ENCODE measurements at regions not wholly inside any gene's neighbourhood (a gene's known extent, or its start where the extent isn't known, plus 50 kb on each side); places are given as distances from the start of the nearest gene placed in this dataset.

- Histone ChIP-seq H3K27ac (no peak overlapping the region), H3K9me3 (peaks cover 0 to 25% of the 10 kb centered on the region in 2 donors), H3K4me3 (no peak overlapping the region), H3K4me1 (no peaks in the 10 kb centered on the region), H3K27me3 (no peaks in the 10 kb centered on the region), H3K36me3 (no peaks in the 10 kb centered on the region)
- ATAC-seq, result no peak
- intact Hi-C loops (cut with DNase I), result no loop called here
- no peak for DNase-seq
- TF ChIP-seq CTCF (IDR thresholded peaks at IDR 0.05), result no peak
These were observed 121.7 kb upstream of the PRDX6 start for GRCh38 chr1:173355281-173356031.

- H3K4me1 ChIP-seq, result no peaks in the 10 kb centered on the region
- ATAC-seq (no peak), DNase-seq (no peak)
- H3K9me3 ChIP-seq, result peaks cover 0 to 24% of the 10 kb centered on the region in 2 donors
- intact Hi-C loops (cut with DNase I), result no loop called here
- H3K27ac ChIP-seq, result no peak overlapping the region
- H3K27me3 ChIP-seq, result no peaks in the 10 kb centered on the region
- no peak for TF ChIP-seq CTCF (IDR thresholded peaks at IDR 0.05)
- H3K36me3 ChIP-seq, result no peaks in the 10 kb centered on the region
- H3K4me3 ChIP-seq, result no peak overlapping the region
These were observed 120.9 kb upstream of the PRDX6 start for GRCh38 chr1:173356191-173356762.

GRCh38 chr1:173360487-173361063 lies 116.6 kb upstream of the PRDX6 start:
- TF ChIP-seq CTCF (IDR thresholded peaks at IDR 0.05), result no peak
- no peaks in the 10 kb centered on the region for H3K4me1 ChIP-seq
- no peak for ATAC-seq
- H3K27me3 ChIP-seq, result no peaks in the 10 kb centered on the region
- intact Hi-C loops (cut with DNase I), result no loop called here
- no peaks in the 10 kb centered on the region for H3K36me3 ChIP-seq
- DNase-seq, result no peak
- no peak overlapping the region for H3K4me3 ChIP-seq
- H3K9me3 ChIP-seq, result no peaks in the 10 kb centered on the region
- H3K27ac ChIP-seq, result no peak overlapping the region

- DNase-seq, result no peak
- no peaks in the 10 kb centered on the region for H3K36me3 ChIP-seq
- H3K9me3 ChIP-seq, result no peaks in the 10 kb centered on the region
- H3K4me3 ChIP-seq, result no peak overlapping the region
- ATAC-seq, result no peak
- H3K4me1 ChIP-seq, result no peaks in the 10 kb centered on the region
- no peaks in the 10 kb centered on the region for H3K27me3 ChIP-seq
- TF ChIP-seq CTCF (IDR thresholded peaks at IDR 0.05), result no peak
- intact Hi-C loops (cut with DNase I), result no loop called here
- no peak overlapping the region for H3K27ac ChIP-seq
These were observed 114.6 kb upstream of the PRDX6 start for GRCh38 chr1:173362543-173362942.

- TF ChIP-seq CTCF (IDR thresholded peaks at IDR 0.05), result no peak
- no peak overlapping the region for H3K4me3 ChIP-seq
- H3K27me3 ChIP-seq, result no peaks in the 10 kb centered on the region
- no peak for DNase-seq
- peaks cover 0 to 6% of the 10 kb centered on the region in 2 donors for H3K9me3 ChIP-seq
- no peaks in the 10 kb centered on the region for H3K36me3 ChIP-seq
- no peak for ATAC-seq
- no peaks in the 10 kb centered on the region for H3K4me1 ChIP-seq
- intact Hi-C loops (cut with DNase I), result no loop called here
- no peak overlapping the region for H3K27ac ChIP-seq
These were observed 112.3 kb upstream of the PRDX6 start for GRCh38 chr1:173364827-173365226.
